RWPE1 (cell line): ENCODE measurements at regions not wholly inside any gene's neighbourhood (a gene's known extent, or its start where the extent isn't known, plus 50 kb on each side); places are given as distances from the start of the nearest gene placed in this dataset.

ENCODE experiments used
- CTCF ChIA-PET: fragments of 350-600 bp; sonication (Branson Sonifier 250); formaldehyde crosslinking; extraction: SDS; loops from one replicate; lab custom pipeline; 2021; lab: Yijun Ruan, JAX
- POLR2A ChIA-PET: fragments of 400-600 bp; formaldehyde crosslinking; extraction: SDS; loops from one replicate; lab custom pipeline; 2020; ENCODE audit warnings: antibody characterized with exemption; ENCODE audit not compliant: low non-redundant PET; lab: Yijun Ruan, JAX
- DNase-seq: peaks from one replicate; pipeline ENCODE4 v3.0.0; 2012; ENCODE audit warnings: low spot score
- H3K27ac ChIP-seq: fragments of 450-650 bp; 2 replicates; pipeline ENCODE4 v1.5.1; 2017
- CTCF ChIP-seq: fragments of 450-650 bp; conservative IDR thresholded peaks from 2 replicates; pipeline ENCODE4 v1.5.1; 2017; ENCODE audit warnings: low read depth, mild to moderate bottlenecking

- ChIA-PET POLR2A (no interaction called here), CTCF (interaction anchor here (1.3 kb wide), 1 partner anchor 39 kb away, joined by 3 read pairs; no protein-coding TSS in a partner anchor)
- DNase-seq = no peak
- H3K27ac ChIP-seq = no peak overlapping the region
- TF ChIP-seq CTCF = no peak
Measured at GRCh38 chr7:130935564-130936157, 201.7 kb upstream of the KLF14 start.

GRCh38 chr7:130936202-130936931 lies 202.4 kb upstream of the KLF14 start:
- no peak for DNase-seq
- H3K27ac ChIP-seq = no peak overlapping the region
- CTCF ChIA-PET = interaction anchor here (1.3 kb wide), 1 partner anchor 39 kb away, joined by 3 read pairs; no protein-coding TSS in a partner anchor
- POLR2A ChIA-PET = no interaction called here
- no peak for TF ChIP-seq CTCF

- no peak for DNase-seq
- TF ChIP-seq CTCF = no peak
- POLR2A ChIA-PET = no interaction called here
- CTCF ChIA-PET = interaction anchor here (0.6 kb wide), 1 partner anchor 581 kb away, joined by 4 read pairs; no protein-coding TSS in a partner anchor
- no peak overlapping the region for H3K27ac ChIP-seq
Measured at GRCh38 chr7:130937016-130937415, 203.0 kb upstream of the KLF14 start.

DNA sequence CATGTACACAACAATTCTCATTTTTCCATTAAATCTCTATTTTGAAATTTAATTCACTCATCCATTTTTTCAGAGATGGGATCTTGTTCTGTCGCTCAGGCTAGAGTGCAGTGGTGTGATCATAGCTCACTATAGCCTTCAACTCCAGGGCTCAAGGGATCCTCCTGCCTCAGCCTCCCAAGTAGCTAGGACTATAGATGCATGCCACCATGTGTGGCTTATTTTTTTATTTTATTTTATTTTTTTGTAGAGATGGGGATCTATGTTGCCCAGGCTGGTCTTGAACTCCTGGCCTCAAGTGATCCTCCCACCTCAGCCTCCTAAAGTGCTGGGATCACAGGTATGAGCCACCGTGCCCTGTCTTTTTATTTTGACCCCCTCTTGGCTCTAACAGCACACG lies 203.8 kb upstream of the KLF14 start:
- CTCF ChIA-PET = interaction anchor here (0.6 kb wide), 2 partner anchors 9 to 582 kb away, joined by 3 to 4 read pairs; no protein-coding TSS in a partner anchor
- POLR2A ChIA-PET = no interaction called here
- no peak for TF ChIP-seq CTCF
- no peak for DNase-seq
- H3K27ac ChIP-seq = no peak overlapping the region

GRCh38 chr7:130938661-130939060 lies 204.7 kb upstream of the KLF14 start:
- no peak for TF ChIP-seq CTCF
- ChIA-PET POLR2A (no interaction called here), CTCF (no interaction called here)
- DNase-seq = no peak
- no peak overlapping the region for H3K27ac ChIP-seq

- DNase-seq = no peak
- TF ChIP-seq CTCF = no peak
- no peak overlapping the region for H3K27ac ChIP-seq
- POLR2A ChIA-PET = no interaction called here
- CTCF ChIA-PET = interaction anchor here (0.6 to 1.1 kb wide), 2 partner anchors 42 to 270 kb away, joined by 3 to 4 read pairs; no protein-coding TSS in a partner anchor
Measured at GRCh38 chr7:130939321-130940095, 205.5 kb upstream of the KLF14 start.
